IMR-90 (cell line): ENCODE measurements at regions not wholly inside any gene's neighbourhood (a gene's known extent, or its start where the extent isn't known, plus 50 kb on each side); places are given as distances from the start of the nearest gene placed in this dataset.

Experiments
- ATAC-seq: fragments of 200-7000 bp; cut with Tn5 transposase; 2 replicates; pipeline ENCODE4 v1.9.1; 2020; ENCODE audit warnings: low read depth, mild to moderate bottlenecking, moderate library complexity
- BruUV-seq: library from RNA; stranded (reverse); fragments of 400-500 nt; replicated peaks from 2 replicates; lab custom pipeline; 2021; lab: Mats Ljungman, UMichigan
- CTCF ChIA-PET: fragments of 300-600 bp; formaldehyde crosslinking; extraction: SDS; loops from one replicate; lab custom pipeline; 2021; ENCODE audit warnings: antibody characterized with exemption; lab: Yijun Ruan, JAX
- POLR2A ChIA-PET: fragments of 300-600 bp; sonication (Branson Sonifier 250); formaldehyde crosslinking; loops from one replicate; lab custom pipeline; 2022; ENCODE audit warnings: antibody characterized with exemption; ENCODE audit not compliant: unreplicated experiment; lab: Charles Lee
- DNase-seq: peaks from one replicate; pipeline ENCODE4 v3.0.0; 2013
- H2AFZ ChIP-seq: replicated peaks from 2 replicates; pipeline ENCODE3; 2013; ENCODE audit warnings: low read length, mild to moderate bottlenecking; ENCODE audit not compliant: poor library complexity
- H2AK5ac ChIP-seq: 2 replicates; pipeline ENCODE4 v1.6.1; 2013; ENCODE audit warnings: low read depth, low read length, inconsistent platforms
- H2AK9ac ChIP-seq: replicated peaks from 2 replicates; pipeline ENCODE3; 2013; ENCODE audit warnings: mild to moderate bottlenecking, low read depth, low read length, moderate library complexity; ENCODE audit not compliant: poor library complexity
- H2BK120ac ChIP-seq: 2 replicates; pipeline ENCODE4 v1.6.1; 2013; ENCODE audit warnings: low read depth, low read length, inconsistent platforms
- H2BK15ac ChIP-seq: 3 replicates; pipeline ENCODE4 v1.6.1; 2013; ENCODE audit warnings: low read depth, low read length, inconsistent platforms
- H2BK20ac ChIP-seq: 2 replicates; pipeline ENCODE4 v1.6.1; 2013; ENCODE audit warnings: low read depth, mild to moderate bottlenecking, inconsistent platforms, low read length, moderate library complexity
- H2BK5ac ChIP-seq: 2 replicates; pipeline ENCODE4 v1.6.1; 2013; ENCODE audit warnings: mild to moderate bottlenecking, low read depth, low read length, inconsistent platforms; ENCODE audit not compliant: poor library complexity, severe bottlenecking
- H3K14ac ChIP-seq: replicated peaks from 2 replicates; pipeline ENCODE4 v1.6.1; 2013; ENCODE audit warnings: low read depth, low read length, inconsistent platforms
- H3K18ac ChIP-seq: 2 replicates; pipeline ENCODE4 v1.6.1; 2013; ENCODE audit warnings: low read depth, low read length, control low read depth
- H3K23ac ChIP-seq: 2 replicates; pipeline ENCODE4 v1.6.1; 2013; ENCODE audit warnings: low read depth, low read length, inconsistent platforms
- H3K27ac ChIP-seq: 2 replicates; pipeline ENCODE4 v1.5.1; 2013; ENCODE audit warnings: mild to moderate bottlenecking, control low read depth, low read length; ENCODE audit not compliant: insufficient read depth
- H3K27me3 ChIP-seq: 2 replicates; pipeline ENCODE4 v1.6.1; 2013; ENCODE audit warnings: low read length; ENCODE audit not compliant: control insufficient read depth, insufficient read depth
- H3K36me3 ChIP-seq: 2 replicates; pipeline ENCODE4 v1.6.1; 2013; ENCODE audit warnings: low read length, mixed read lengths; ENCODE audit not compliant: control insufficient read depth, insufficient read depth
- H3K4ac ChIP-seq: 2 replicates; pipeline ENCODE4 v1.6.1; 2013; ENCODE audit warnings: low read depth, low read length, inconsistent platforms
- H3K4me1 ChIP-seq: 2 replicates; pipeline ENCODE4 v1.6.1; 2013; ENCODE audit warnings: low read length, mixed read lengths; ENCODE audit not compliant: control insufficient read depth, insufficient read depth
- H3K4me2 ChIP-seq: 2 replicates; pipeline ENCODE4 v1.6.1; 2013; ENCODE audit warnings: low read depth, mild to moderate bottlenecking, control low read depth, low read length, moderate library complexity
- H3K4me3 ChIP-seq: 2 replicates; pipeline ENCODE4 v1.5.1; 2013; ENCODE audit warnings: low read depth, mild to moderate bottlenecking, control low read depth, low read length, moderate library complexity; ENCODE audit not compliant: insufficient read depth
- H3K56ac ChIP-seq: 2 replicates; pipeline ENCODE4 v1.6.1; 2013; ENCODE audit warnings: low read length, inconsistent platforms; ENCODE audit not compliant: insufficient read depth; ENCODE audit errors: extremely low read depth
- H3K79me1 ChIP-seq, 2 experiments: 2 replicates each; pipeline ENCODE4 v1.6.1; 2013; ENCODE audit warnings: low read length in 2 of 2, inconsistent platforms in 1 of 2, low read depth in 1 of 2
- H3K9ac ChIP-seq: 2 replicates; pipeline ENCODE4 v1.6.1; 2013; ENCODE audit warnings: low read depth, low read length, control low read depth
- H3K9me1 ChIP-seq: 2 replicates; pipeline ENCODE4 v1.6.1; 2013; ENCODE audit warnings: low read length, inconsistent platforms; ENCODE audit not compliant: insufficient read depth
- H3K9me3 ChIP-seq: 2 replicates; pipeline ENCODE4 v1.6.1; 2013; ENCODE audit warnings: low read length; ENCODE audit not compliant: control insufficient read depth, insufficient read depth
- H4K20me1 ChIP-seq: 2 replicates; pipeline ENCODE4 v1.6.1; 2013; ENCODE audit warnings: low read length, inconsistent platforms; ENCODE audit not compliant: insufficient read depth
- H4K5ac ChIP-seq: 2 replicates; pipeline ENCODE4 v1.6.1; 2013; ENCODE audit warnings: mild to moderate bottlenecking, low read depth, low read length, control low read depth
- H4K8ac ChIP-seq, 2 experiments: 2 replicates each; pipeline ENCODE4 v1.6.1; 2013; ENCODE audit warnings: low read depth in 2 of 2, low read length in 2 of 2, control low read depth in 1 of 2, inconsistent platforms in 1 of 2
- H4K91ac ChIP-seq: 2 replicates; pipeline ENCODE4 v1.6.1; 2013; ENCODE audit warnings: low read depth, low read length, inconsistent platforms; ENCODE audit not compliant: insufficient read depth
- CEBPB ChIP-seq: IDR thresholded peaks from 2 replicates; pipeline ENCODE4 v1.6.1; 2012; ENCODE audit warnings: low read depth, low read length, improper control_type of control experiment
- NFE2L2 ChIP-seq: fragments of 150-350 bp; IDR thresholded peaks from 2 replicates; pipeline ENCODE4 v1.6.1; 2016; ENCODE audit warnings: low read depth, mild to moderate bottlenecking, low read length
- POLR2A ChIP-seq: IDR thresholded peaks from 2 replicates; pipeline ENCODE4 v1.6.1; 2012; ENCODE audit warnings: mild to moderate bottlenecking, low read depth, low read length
- RAD21 ChIP-seq: IDR thresholded peaks from 2 replicates; pipeline ENCODE4 v1.6.1; 2012; ENCODE audit warnings: low read length, improper control_type of control experiment
- RFX5 ChIP-seq: IDR thresholded peaks from 2 replicates; pipeline ENCODE4 v1.8.0; 2012; ENCODE audit warnings: low read depth, mild to moderate bottlenecking, low read length, moderate library complexity
- USF2 ChIP-seq: fragments of 150-350 bp; IDR thresholded peaks from 2 replicates; pipeline ENCODE4 v1.6.1; 2017; ENCODE audit warnings: mild to moderate bottlenecking, antibody characterized with exemption, low read length, low read depth
- WGBS, 2 experiments: methylation state at CpG; one replicate each; pipeline versions ENCODE4 v1.1.5 to v1.1.7; 2013; ENCODE audit warnings: missing lambda C conversion rate in 2 of 2; ENCODE audit not compliant: insufficient read length in 1 of 2; ENCODE audit errors: extremely low coverage in 2 of 2; 5-methylcytosine and 5-hydroxymethylcytosine counted together
- dilution Hi-C: fragments of 300-500 bp; cut with HindIII; formaldehyde crosslinking; loops from one replicate; pipeline ENCODE4 v1.14.3; 2018; ENCODE audit warnings: low sequenced_read_pairs; ENCODE audit not compliant: unreplicated experiment
- in situ Hi-C: fragments of 300-500 bp; cut with MboI; formaldehyde crosslinking; loops from 3 replicates; pipeline ENCODE4 v1.14.3; 2019; ENCODE audit warnings: low sequenced_read_pairs, inconsistent platforms, mixed read lengths
- intact Hi-C: fragments of 100-400 bp; cut with micrococcal nuclease; formaldehyde crosslinking; loops from 2 replicates; pipeline ENCODE4 v1.10.0; 2022

GRCh38 chr7:26054386-26054785 lies 97.6 kb upstream of the NFE2L3 start:
- Histone ChIP-seq H4K20me1 (no peaks in the 10 kb centered on the region), H3K4me3 (no peak overlapping the region), H3K9me3 (no peaks in the 10 kb centered on the region), H3K27me3 (peaks cover 3% of the 10 kb centered on the region; the same call in 1 of the 2 replicates), H3K56ac (no peak overlapping the region), H3K23ac (no peak overlapping the region), H4K5ac (no peak overlapping the region), H2BK15ac (no peak overlapping the region), H4K91ac (no peak overlapping the region), H3K4me1 (no peaks in the 10 kb centered on the region), H2AK9ac (no peak overlapping the region), H3K9me1 (no peaks in the 10 kb centered on the region), H2BK120ac (no peak overlapping the region), H3K4me2 (no peak overlapping the region), H3K4ac (no peak overlapping the region), H3K79me1 (no peaks in the 10 kb centered on the region), H2BK5ac (no peak overlapping the region), H3K36me3 (no peaks in the 10 kb centered on the region), H2AK5ac (no peak overlapping the region), H3K14ac (no peak overlapping the region), H3K27ac (no peak overlapping the region), H4K8ac (no peak overlapping the region), H2AFZ (no peak overlapping the region), H3K18ac (no peak overlapping the region), H2BK20ac (no peak overlapping the region), H3K9ac (no peak overlapping the region)
- dilution Hi-C loops: no loop called here
- TF ChIP-seq POLR2A (no peak), RFX5 (no peak), USF2 (no peak), RAD21 (no peak), CEBPB (no peak), NFE2L2 (no peak)
- ChIA-PET CTCF (no interaction called here), POLR2A (no interaction called here)
- ATAC-seq: no peak
- no CpG with 5 or more reads among the region's 3 CpGs for WGBS, 2 experiments
- no TSS peak for BruUV-seq
- in situ Hi-C loops: no loop called here
- intact Hi-C loops: no loop called here
- no peak for DNase-seq
